Hepatocyte (in vitro differentiated cells): ENCODE measurements at regions not wholly inside any gene's neighbourhood (a gene's known extent, or its start where the extent isn't known, plus 50 kb on each side); places are given as distances from the start of the nearest gene placed in this dataset.

Experiments
- DNase-seq: peaks from one replicate; pipeline ENCODE4 v3.0.0-alpha.2; 2016; ENCODE audit warnings: low spot score
- H2AFZ ChIP-seq: fragments of 200-600 bp; sonication (generic); 2 replicates; pipeline ENCODE4 v1.6.0; 2016; ENCODE audit warnings: antibody characterized with exemption, mild to moderate bottlenecking
- H3K27ac ChIP-seq: fragments of 200-600 bp; sonication (generic); 2 replicates; pipeline ENCODE4 v1.5.1; 2016; ENCODE audit warnings: mild to moderate bottlenecking
- H3K27me3 ChIP-seq: fragments of 200-600 bp; sonication (generic); 2 replicates; pipeline ENCODE4 v1.6.1; 2016
- H3K36me3 ChIP-seq: fragments of 200-600 bp; sonication (generic); replicated peaks from 2 replicates; pipeline ENCODE4 v1.5.1; 2016; ENCODE audit warnings: low read depth; ENCODE audit not compliant: insufficient read depth
- H3K4me1 ChIP-seq: fragments of 200-600 bp; sonication (generic); 2 replicates; pipeline ENCODE4 v1.5.1; 2016; ENCODE audit warnings: mild to moderate bottlenecking, moderate library complexity; ENCODE audit not compliant: insufficient read depth
- H3K4me2 ChIP-seq: fragments of 200-600 bp; sonication (generic); 2 replicates; pipeline ENCODE4 v1.6.0; 2016
- H3K4me3 ChIP-seq: fragments of 200-600 bp; sonication (generic); 2 replicates; pipeline ENCODE4 v1.5.1; 2016; ENCODE audit warnings: mild to moderate bottlenecking
- H3K79me2 ChIP-seq: fragments of 200-600 bp; sonication (generic); 2 replicates; pipeline ENCODE4 v1.6.0; 2017; ENCODE audit warnings: mild to moderate bottlenecking
- H3K9me2 ChIP-seq: fragments of 200-600 bp; sonication (generic); replicated peaks from 2 replicates; pipeline ENCODE4 v1.6.0; 2017; ENCODE audit warnings: mild to moderate bottlenecking; ENCODE audit not compliant: insufficient read depth
- H3K9me3 ChIP-seq: fragments of 200-600 bp; sonication (generic); 2 replicates; pipeline ENCODE4 v1.5.1; 2016; ENCODE audit warnings: low read depth, mild to moderate bottlenecking
- H4K20me1 ChIP-seq: fragments of 200-600 bp; sonication (generic); 2 replicates; pipeline ENCODE4 v1.6.0; 2016; ENCODE audit warnings: mild to moderate bottlenecking; ENCODE audit not compliant: insufficient read depth, poor library complexity, severe bottlenecking
- CTCF ChIP-seq: fragments of 200-600 bp; sonication (generic); IDR thresholded peaks from 2 replicates; pipeline ENCODE4 v1.5.1; 2016; ENCODE audit warnings: antibody characterized with exemption, mild to moderate bottlenecking; ENCODE audit not compliant: poor library complexity
- EZH2 ChIP-seq: fragments of 200-600 bp; sonication (generic); IDR thresholded peaks from 2 replicates; pipeline ENCODE4 v1.6.1; 2016; ENCODE audit warnings: antibody characterized with exemption, mild to moderate bottlenecking, borderline replicate concordance
- EZH2phosphoT487 ChIP-seq: fragments of 200-600 bp; sonication (generic); IDR thresholded peaks from one replicate; pipeline ENCODE4 v1.6.1; 2018; ENCODE audit warnings: antibody characterized with exemption, mild to moderate bottlenecking, low read depth, moderate library complexity; ENCODE audit not compliant: unreplicated experiment, severe bottlenecking
- WGBS: methylation state at CpG from one replicate; pipeline ENCODE4 v1.1.6; 2016; ENCODE audit warnings: low lambda C conversion rate; ENCODE audit errors: missing lambda C conversion rate; 5-methylcytosine and 5-hydroxymethylcytosine counted together

GRCh38 chr5:135128361-135128760, 94.3 kb upstream of the PITX1 start:
- 65% methylated on average over 3 of the region's 3 CpGs for WGBS
- Histone ChIP-seq H3K79me2 (no peaks in the 10 kb centered on the region), H3K27me3 (no peaks in the 10 kb centered on the region), H3K4me3 (no peak overlapping the region), H2AFZ (no peak overlapping the region), H3K4me2 (no peak overlapping the region), H3K9me3 (no peaks in the 10 kb centered on the region), H3K27ac (no peak overlapping the region), H3K4me1 (peaks cover 17% of the 10 kb centered on the region), H4K20me1 (no peaks in the 10 kb centered on the region), H3K9me2 (no peaks in the 10 kb centered on the region), H3K36me3 (no peaks in the 10 kb centered on the region)
- no peak for DNase-seq
- TF ChIP-seq EZH2 (no peak), EZH2phosphoT487 (no peak), CTCF (no peak)

- WGBS, result 61% methylated on average over 11 of the region's 11 CpGs
- Histone ChIP-seq H3K79me2 (no peaks in the 10 kb centered on the region), H3K9me3 (no peaks in the 10 kb centered on the region), H3K27ac (peak overlapping the region; percentile 40), H3K4me1 (peaks cover 17% of the 10 kb centered on the region), H3K9me2 (no peaks in the 10 kb centered on the region), H3K27me3 (no peaks in the 10 kb centered on the region), H3K36me3 (no peaks in the 10 kb centered on the region), H3K4me3 (no peak overlapping the region), H4K20me1 (no peaks in the 10 kb centered on the region), H2AFZ (no peak overlapping the region), H3K4me2 (peak overlapping the region; percentile 30)
- TF ChIP-seq EZH2, result no peak
- TF ChIP-seq EZH2phosphoT487, result no peak
- no peak for TF ChIP-seq CTCF
- DNase-seq, result peak; percentile 81
These were observed 93.6 kb upstream of the PITX1 start for GRCh38 chr5:135127439-135128240.

GRCh38 chr5:135126688-135127438, 92.8 kb upstream of the PITX1 start:
- no peak overlapping the region for H3K27ac ChIP-seq
- no peak for DNase-seq
- H3K9me2 ChIP-seq, result no peaks in the 10 kb centered on the region
- H3K4me2 ChIP-seq, result peak overlapping the region; percentile 30
- peaks cover 17% of the 10 kb centered on the region for H3K4me1 ChIP-seq
- H3K4me3 ChIP-seq, result no peak overlapping the region
- H3K79me2 ChIP-seq, result no peaks in the 10 kb centered on the region
- no peaks in the 10 kb centered on the region for H3K9me3 ChIP-seq
- no peak overlapping the region for H2AFZ ChIP-seq
- H4K20me1 ChIP-seq, result no peaks in the 10 kb centered on the region
- no peaks in the 10 kb centered on the region for H3K36me3 ChIP-seq
- WGBS, result 67% methylated on average over 14 of the region's 14 CpGs
- TF ChIP-seq EZH2 (no peak), EZH2phosphoT487 (no peak), CTCF (no peak)
- no peaks in the 10 kb centered on the region for H3K27me3 ChIP-seq
